ENCODE measurements at regions not wholly inside any gene's neighbourhood (a gene's known extent, or its start where the extent isn't known, plus 50 kb on each side); places are given as distances from the start of the nearest gene placed in this dataset.

GRCh38 chr13:33345842-33346241, 60.3 kb upstream of the STARD13 start:
- TF ChIP-seq POLR2A (IDR thresholded peaks at IDR 0.05; ENCODE audit: low read length) = no peak
- no peak for TF ChIP-seq GATA1 (IDR thresholded peaks at IDR 0.05; ENCODE audit: low read depth, low read length)
